ENCODE measurements at regions not wholly inside any gene's neighbourhood (a gene's known extent, or its start where the extent isn't known, plus 50 kb on each side); places are given as distances from the start of the nearest gene placed in this dataset.

DNA sequence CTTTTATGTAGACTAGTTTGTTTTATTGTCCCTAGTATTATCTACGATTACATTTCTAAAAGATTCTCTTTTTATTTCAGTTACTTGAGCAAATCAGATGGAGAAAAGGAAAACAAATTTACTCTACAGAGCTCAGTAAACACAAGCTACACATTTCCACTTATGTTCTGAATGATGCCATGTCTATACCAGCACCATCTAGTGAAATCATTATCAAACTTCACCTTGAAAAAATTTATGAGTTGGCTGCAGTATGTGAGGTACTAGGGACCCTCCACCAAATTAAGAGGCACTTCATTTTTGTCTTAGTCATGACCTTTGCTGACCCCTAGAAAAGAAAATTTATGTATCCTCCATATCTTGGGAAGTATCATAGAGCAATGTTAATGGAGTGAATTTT is 827.4 kb downstream of the SI start:
- no peak overlapping the region for H3K4me3 ChIP-seq (replicated peaks; ENCODE audit: low read depth, low read length)
- TF ChIP-seq CTCF (IDR thresholded peaks at IDR 0.05; ENCODE audit: low read depth, low read length, missing control alignments) = no peak
- no peak for DNase-seq (ENCODE audit: extremely low read depth, low read depth)

DNA sequence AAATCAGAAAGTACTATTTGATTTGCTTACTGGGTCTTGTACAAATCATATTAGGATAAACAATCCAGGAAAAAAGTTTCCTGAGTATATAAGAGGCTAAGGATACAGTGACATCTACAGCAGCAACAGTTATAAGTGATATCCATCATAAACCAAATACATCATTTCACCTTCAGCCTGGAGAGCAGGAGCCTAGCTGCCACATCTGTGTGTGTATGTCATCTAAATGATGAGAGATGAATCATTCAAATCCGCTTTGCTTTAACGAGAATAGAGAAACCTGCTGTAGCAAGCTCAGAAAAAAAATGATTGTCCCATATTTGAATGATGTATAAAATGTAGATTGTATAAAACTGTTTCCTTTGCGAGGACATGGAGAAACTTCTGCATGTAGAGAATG is 841.4 kb downstream of the SI start:
- TF ChIP-seq CTCF (IDR thresholded peaks at IDR 0.05; ENCODE audit: low read depth, low read length, missing control alignments) = no peak
- DNase-seq (ENCODE audit: extremely low read depth, low read depth) = no peak
- no peak overlapping the region for H3K4me3 ChIP-seq (replicated peaks; ENCODE audit: low read depth, low read length)

GRCh38 chr3:164235289-164236028 is 842.8 kb downstream of the SI start:
- no peak for DNase-seq (ENCODE audit: extremely low read depth, low read depth)
- no peak overlapping the region for H3K4me3 ChIP-seq (replicated peaks; ENCODE audit: low read depth, low read length)
- TF ChIP-seq CTCF (IDR thresholded peaks at IDR 0.05; ENCODE audit: low read depth, low read length, missing control alignments) = no peak

DNA sequence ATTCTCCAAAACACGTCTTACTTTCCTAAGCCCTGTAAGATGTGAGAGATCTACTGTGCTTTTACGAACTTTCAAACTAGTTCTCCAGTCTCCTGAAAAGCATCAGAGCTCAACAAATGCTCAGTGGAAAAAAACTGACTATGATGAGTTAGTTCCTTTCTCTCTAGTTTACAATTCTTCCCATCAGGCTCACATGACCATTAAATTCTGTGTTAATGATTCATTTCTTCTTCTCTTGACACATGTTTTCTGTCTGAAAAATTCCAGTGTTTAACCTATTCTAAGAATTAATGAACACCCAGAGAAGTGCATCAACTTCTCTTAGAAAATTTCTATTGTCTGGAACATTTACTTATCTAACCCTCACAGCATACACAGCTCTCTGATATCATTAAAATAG is 844.3 kb downstream of the SI start:
- TF ChIP-seq CTCF (IDR thresholded peaks at IDR 0.05; ENCODE audit: low read depth, low read length, missing control alignments) = no peak
- H3K4me3 ChIP-seq (replicated peaks; ENCODE audit: low read depth, low read length) = no peak overlapping the region
- no peak for DNase-seq (ENCODE audit: extremely low read depth, low read depth)

DNA sequence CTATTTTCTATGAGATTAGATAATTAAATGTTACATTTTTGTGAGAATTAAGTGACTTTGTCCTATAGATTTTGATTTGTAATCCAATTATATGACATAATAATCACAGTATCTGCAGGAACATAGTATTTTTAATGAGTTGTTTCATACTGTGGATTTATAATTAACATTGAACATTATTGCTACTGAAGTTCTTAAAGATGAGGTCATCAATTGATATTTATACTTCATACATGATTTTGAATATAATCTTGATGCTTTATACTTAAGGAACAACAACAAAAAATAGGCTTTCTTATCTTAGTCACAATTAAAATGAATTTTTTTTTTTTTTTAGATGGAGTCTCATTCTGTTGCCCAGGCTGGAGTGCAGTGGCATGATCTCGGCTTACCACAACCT is 846.6 kb downstream of the SI start:
- no peak for TF ChIP-seq CTCF (IDR thresholded peaks at IDR 0.05; ENCODE audit: low read depth, low read length, missing control alignments)
- DNase-seq (ENCODE audit: extremely low read depth, low read depth) = no peak
- H3K4me3 ChIP-seq (replicated peaks; ENCODE audit: low read depth, low read length) = no peak overlapping the region

DNA sequence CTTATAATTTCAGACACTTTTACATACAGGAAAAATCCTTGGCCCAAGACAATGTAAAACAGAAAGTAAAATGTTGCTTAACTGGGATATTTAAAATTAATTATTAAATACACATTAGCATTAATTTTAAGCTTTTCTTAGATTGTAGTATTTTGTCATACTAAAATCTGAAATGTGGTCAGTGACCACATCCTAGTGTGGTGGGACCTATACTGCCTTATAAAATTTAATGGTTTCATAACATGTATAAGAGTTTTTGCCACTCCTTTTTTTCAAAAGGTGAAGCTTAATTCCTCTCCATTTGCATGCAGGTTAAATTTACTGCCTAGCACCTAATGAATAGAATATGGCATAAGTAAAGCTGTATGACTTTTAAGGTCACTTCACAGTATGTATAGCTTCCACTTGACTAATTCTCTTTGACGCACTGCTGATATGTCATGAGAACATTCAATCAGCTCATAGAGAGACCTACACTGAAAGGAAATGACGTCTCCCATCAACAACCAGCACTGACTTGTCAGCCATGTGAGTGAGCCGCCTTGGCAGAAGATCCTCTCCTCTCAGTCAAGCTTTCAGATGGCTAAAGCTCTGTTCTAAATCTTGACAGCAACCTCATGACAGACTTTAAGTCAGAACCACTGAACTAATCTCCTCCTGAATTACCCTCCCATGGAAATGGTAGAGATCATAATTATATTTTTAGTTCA is 847.8 kb downstream of the SI start:
- no peak for DNase-seq (ENCODE audit: extremely low read depth, low read depth)
- no peak for TF ChIP-seq CTCF (IDR thresholded peaks at IDR 0.05; ENCODE audit: low read depth, low read length, missing control alignments)
- H3K4me3 ChIP-seq (replicated peaks; ENCODE audit: low read depth, low read length) = no peak overlapping the region

All from HFF-Myc (cell line).